GM21786 (cell line): ENCODE measurements at regions not wholly inside any gene's neighbourhood (a gene's known extent, or its start where the extent isn't known, plus 50 kb on each side); places are given as distances from the start of the nearest gene placed in this dataset.
"Not testable (repeated sequence)": the region's sequence is repeated elsewhere in the genome, so short reads cannot be mapped to it uniquely, and the experiment has no call there.

ENCODE experiments used
- ATAC-seq: cut with Tn5 transposase; IDR thresholded peaks from one replicate; pipeline ENCODE4 v1.9.1; 2021; ENCODE audit not compliant: unreplicated experiment

DNA sequence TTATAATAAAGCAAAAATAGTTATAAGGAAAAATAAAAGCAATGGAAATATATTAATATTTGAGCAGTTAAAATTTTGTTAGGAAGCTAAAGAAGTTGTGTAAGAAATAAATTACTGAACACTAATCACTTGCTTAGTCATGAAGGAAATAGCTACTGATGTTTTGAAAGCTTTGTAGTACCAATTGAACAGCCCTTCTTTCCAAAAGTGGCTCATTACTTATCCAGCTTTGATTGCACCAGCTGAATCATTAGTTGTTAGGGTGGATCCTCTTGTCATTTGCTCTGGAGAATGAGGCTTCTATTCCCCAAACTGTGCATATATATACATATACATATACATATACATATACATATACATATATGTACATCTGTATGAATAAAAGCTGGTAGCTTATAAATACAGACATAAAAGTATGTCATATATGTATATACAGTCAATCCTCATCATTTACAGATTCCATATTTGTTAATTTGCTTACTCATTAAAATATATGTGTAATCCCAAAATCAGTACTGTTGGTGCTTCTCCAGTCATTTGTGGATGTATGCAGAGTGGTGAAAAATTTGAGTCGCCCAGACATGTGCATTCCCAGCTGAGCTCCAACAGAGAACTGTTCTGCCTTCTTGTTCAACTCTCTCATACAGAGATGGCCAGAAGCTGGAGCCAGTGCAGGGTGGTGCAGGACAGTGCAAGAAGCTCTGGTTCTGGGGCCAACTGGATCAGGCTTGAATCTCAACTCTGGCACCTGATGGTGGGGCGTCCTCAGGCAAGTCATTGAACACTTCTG lies 214.1 kb downstream of the RPAP3 start:
- ATAC-seq, result no peak

DNA sequence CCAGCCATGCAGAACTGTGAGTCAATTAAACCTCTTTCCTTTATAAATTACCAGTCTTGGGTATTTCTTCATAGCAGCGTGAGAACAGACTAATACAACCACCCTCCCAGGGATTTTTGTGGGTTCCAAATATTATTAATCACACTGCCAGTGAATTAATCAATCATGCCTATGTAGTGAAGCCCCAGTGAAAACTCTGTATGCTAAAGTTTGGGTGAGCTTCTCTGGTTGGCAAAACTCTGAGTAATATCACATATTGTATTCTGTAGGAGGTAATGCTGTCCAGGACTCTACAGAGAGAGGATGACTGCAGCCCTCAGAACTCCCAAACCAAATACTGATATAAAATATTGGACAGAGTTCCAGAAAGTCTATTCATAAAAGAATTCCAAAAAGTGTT lies 216.9 kb downstream of the RPAP3 start:
- ATAC-seq, result no peak

DNA sequence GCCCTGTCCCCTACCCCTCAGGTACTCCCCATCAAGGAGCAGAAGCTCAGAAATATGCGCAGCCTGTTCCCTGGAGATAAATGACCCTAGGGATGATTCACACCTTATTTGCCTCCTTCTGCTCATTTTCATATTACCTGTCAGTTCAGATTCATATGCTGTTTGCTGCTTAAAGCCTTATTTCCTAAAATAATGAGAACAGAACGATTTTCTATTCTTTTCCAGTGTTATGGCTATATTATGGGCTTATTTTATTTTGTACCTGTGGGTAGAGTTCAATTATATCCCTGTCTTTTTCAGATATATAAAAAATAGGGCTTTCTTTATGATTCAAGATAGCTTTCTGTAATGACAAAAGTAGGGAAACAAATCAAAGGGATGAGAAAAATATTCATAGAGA lies 224.8 kb downstream of the RPAP3 start:
- no peak for ATAC-seq

DNA sequence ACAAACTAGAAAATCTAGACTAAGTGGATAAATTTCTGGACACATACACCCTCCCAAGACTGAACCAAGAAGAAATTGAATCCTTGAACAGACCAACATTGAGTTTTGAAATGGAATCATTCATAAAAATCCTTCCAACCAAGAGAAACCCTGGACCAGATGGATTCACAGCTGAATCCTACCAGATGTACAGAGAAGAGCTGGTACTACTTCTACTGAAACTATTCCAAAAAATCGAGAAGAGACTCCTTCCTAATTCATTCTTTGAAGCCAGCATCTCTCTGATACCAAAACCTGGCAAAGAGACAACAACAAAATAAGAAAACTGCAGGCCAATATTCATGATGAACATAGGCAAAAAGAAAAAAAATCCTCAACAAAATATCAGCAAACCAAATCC lies 227.4 kb downstream of the RPAP3 start:
- no peak for ATAC-seq

DNA sequence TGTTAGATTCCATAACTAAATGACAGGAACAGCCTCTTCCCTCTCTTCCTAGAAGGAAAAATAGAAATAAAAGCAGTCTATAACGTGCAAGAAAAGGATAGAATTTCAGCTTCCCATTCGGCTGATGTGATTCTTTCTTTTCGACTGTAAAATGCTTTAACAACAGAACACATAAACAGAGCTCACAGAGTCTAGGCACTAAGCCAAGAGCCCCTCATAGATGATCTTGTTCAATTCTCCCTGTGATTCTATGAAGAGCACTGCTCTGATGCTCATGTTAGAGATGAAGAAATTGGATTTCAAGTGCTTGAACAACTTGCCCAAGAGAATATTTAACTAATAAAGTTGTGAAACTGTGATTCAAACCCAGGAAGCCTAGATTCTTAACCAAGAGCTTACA lies 232.7 kb downstream of the RPAP3 start:
- ATAC-seq, result no peak

DNA sequence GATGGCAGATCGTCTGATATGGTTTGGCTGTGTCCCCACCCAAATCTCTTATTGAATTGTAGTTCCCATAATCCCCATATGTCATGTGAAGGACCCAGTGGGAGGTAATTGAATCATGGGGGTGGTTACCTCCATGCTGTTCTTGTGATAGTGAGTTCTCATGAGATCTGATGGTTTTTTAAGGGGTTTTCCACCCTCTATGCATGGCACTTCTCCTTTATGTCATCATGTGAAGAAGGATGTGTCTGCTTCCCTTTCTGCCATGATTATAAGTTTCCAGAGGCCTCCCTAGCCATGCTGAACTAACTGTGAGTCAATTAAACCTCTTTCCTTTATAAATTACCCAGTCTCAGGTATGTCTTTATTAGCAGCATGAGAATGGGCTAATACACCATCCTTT lies 235.5 kb downstream of the RPAP3 start:
- ATAC-seq, result not testable (repeated sequence)

DNA sequence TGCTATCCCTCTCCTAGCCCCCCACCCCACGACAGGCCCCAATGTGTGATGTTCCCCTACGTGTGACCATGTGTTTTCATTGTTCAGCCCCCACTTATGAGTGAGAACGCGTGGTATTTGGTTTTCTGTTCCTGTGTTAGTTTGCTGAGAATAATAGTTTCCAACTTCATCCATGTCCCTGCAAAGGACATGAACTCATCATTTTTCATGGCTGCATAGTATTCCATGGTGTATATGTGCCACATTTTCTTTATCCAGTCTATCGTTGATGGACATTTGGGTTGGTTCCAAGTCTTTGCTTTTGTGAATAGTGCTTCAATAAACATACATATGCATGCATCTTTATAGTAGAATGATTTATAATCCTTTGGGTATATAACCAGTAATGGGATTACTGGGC lies 241.9 kb downstream of the RPAP3 start:
- not testable (repeated sequence) for ATAC-seq

DNA sequence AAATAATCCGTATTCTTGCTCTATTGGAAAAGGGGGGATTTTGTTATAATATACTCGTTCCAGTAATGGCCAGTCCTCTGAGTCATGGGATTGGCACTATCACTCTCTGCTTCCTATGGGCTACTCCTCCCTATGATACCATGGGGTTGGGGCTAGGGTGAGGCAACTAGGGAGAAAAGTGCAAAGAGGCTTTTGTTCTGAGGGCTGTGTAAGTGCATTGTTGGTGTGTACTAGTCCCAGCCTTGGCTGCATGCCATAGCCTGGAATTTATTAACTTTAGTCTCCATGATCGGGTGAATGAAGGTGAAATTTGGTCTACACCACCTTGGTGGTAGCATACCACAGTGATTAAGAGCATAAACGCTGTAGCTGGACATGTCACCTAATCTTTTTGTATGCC lies 247.6 kb downstream of the RPAP3 start:
- ATAC-seq, result no peak

DNA sequence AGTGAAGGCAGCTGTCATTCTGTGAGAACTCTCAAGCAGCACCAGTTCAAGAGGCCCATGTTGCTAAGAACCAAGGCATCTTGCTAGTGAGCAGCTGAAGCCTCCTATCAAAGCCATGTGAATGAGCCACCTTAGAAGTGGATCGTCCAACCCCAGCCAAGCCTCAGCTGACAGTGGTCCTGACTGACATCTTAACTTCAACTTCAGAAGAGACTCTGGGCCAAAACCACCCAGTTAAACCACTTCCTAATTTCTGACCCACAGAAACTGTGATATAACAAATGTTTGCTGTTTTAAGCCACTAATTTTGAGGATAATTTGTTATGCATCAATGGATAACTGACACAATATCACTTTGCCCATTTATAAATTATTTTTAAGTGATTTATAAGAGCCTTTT lies 256.0 kb downstream of the RPAP3 start:
- ATAC-seq, result no peak

DNA sequence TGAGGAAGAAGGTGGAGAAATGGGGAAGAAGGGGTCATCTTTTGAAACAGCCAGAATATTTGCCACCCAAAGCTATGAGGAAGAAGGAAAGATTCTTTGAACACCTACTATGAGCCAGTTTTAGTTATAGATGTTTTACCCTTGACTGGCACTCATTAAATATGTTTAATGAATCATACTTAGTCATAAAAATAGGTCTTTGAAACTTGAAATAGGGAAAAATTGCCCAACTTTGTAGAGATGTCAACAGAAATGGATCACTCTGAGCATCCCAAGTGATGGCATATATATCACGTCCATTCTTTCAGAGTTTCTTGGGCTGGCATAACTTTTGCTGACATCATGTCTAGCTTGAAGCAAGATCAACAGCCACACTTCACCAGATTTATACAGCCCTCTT lies 263.5 kb downstream of the RPAP3 start:
- ATAC-seq, result no peak

DNA sequence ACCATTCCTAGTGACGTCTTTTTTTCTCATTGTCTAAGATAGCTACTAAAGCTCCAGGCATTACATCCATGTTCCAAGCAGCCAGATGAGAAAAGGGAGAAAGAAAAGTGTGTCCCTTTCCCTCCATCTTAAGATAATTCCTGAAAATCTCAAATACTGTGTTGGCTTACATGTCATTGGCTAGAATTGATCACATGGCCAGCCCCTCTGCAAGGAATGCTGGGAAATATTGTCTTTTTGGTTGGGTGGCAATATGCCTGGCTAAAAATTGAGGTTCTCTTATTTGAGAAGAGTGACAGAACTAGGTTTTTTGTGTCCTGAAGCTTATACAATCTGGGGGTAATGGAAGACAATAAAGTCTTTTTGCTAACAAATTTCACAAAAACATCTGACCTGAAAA lies 264.3 kb downstream of the RPAP3 start:
- ATAC-seq, result no peak

DNA sequence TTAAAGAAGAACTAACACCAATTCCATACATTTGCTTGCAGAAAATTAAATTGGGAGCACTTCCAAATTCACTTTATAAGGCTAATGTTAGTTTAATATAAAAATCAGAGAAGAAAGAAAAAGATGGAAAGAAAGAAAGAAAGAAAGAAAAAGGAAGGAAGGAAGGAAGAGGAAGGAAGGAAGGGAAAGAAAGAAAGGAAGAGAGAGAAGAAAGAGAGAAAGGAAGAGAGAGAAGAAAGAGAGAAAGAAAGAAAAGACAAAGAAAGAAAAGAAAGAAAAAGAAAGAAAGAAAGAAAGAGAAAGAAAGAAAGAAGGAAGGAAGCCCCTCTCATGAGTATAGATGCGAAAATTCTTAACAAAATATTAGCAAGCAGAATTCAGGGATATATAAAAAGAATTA lies 267.7 kb downstream of the RPAP3 start:
- no peak for ATAC-seq

DNA sequence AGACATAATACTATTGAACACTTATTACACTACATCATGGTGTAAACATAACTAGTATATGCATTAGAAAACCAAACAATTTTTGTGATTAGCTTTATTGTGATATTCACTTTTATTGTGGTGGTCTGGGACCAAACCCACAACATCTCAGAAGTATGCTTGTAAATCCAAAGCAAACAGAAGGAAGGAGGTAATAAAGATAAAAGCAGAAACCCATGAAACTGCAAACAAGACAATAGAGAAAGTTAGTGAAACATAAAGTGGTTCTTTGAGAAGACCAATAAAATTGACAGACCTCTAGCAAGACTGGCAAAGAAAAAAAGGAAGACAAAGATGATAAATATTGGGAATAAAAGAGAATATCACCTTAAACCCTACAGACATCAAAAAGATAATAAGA lies 268.3 kb downstream of the RPAP3 start:
- no peak for ATAC-seq

DNA sequence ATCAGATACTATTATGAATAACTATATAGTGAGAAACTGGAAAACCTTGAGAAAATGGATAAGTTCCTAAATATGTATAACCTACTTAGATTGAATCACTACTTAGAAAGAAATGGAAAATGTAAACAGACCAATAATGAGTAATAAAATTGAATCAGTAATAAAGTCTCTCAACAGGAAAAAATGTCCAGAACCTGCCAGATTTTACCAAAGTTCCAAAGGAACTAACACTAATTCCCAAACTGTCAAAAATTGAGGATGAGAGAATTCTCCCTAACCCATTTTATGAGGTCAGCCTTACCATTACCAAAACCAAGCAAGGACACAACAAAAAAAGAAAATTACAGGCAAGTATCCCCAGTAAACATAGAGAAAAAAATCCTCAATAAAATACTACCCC lies 272.0 kb downstream of the RPAP3 start:
- ATAC-seq, result no peak

DNA sequence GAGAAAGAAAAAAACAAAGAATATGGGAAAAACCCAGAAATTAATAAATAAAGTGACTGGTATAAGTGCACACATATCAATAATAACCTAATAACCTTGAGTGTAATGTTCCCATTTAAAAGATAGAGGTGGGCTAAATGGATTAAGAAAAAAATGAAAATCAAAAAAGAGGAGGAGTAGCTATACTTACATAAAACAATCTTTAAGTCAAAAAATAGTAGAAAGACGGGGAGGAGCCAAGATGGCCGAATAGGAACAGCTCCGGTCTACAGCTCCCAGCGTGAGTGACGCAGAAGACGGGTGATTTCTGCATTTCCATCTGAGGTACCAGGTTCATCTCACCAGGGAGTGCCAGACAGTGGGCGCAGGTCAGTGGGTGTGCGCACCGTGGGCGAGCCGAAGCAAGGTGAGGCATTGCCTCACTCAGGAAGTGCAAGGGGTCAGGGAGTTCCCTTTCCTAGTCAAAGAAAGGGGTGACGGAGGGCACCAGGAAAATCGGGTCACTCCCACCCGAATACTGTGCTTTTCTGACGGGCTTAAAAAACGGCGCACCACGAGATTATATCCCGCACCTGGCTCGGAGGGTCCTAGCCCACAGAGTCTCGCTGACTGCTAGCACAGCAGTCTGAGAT lies 279.0 kb downstream of the RPAP3 start:
- ATAC-seq, result not testable (repeated sequence)

DNA sequence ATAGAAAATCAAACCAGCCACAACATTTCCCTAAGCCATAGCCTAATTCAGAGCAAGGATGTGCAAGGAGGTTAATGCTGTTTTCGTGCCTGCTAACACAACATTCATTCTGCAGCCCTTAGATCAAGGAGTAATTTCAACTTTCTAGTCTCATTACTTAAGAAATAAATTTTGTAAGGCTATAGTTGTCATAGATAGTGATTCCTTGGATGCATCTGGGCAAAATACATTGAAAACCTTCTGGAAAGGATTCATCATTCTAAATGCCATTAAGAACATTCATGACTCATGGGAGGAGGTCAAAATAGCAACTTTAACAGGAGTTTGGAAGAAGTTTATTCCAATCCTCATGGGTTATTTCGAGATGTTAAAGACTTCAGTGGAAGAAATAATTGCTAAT lies 283.2 kb downstream of the RPAP3 start:
- ATAC-seq, result no peak

DNA sequence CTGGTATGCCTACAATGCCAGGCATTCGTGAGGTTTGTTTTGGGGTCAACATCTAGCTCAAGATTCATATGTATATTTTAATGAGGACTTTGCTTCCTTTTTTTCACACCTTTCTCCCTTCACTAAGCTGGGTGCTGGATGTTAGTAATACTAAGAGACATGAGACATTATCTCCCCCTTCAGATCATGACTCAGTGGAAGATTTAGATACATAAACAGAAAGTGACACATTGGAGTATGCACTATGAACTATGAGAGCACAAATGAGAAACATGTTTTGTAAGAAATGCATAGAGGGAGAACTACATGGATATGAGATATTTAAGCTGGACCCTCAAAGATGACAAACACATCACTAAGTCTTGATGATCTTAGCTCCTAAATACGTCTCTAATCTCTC lies 286.3 kb downstream of the RPAP3 start:
- ATAC-seq, result no peak

DNA sequence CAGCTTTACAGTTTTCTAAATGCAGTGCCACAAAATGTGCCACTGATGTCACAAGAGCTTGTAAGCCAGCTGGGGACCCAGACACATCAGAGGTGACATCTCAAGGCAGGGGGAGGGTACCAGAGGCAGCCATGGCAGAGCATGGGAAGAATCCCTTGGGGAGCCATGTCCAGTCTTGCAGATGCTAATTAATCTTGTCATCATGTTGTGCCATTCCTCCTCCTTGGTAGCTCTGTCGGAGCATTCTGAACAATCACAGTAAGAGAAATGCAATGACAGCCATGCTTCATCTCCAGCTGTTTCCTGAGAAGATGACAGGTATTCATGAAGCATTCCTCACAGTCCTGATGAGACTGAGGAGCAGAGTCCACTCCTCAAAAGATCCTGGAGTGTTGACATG lies 287.9 kb downstream of the RPAP3 start:
- ATAC-seq, result no peak

DNA sequence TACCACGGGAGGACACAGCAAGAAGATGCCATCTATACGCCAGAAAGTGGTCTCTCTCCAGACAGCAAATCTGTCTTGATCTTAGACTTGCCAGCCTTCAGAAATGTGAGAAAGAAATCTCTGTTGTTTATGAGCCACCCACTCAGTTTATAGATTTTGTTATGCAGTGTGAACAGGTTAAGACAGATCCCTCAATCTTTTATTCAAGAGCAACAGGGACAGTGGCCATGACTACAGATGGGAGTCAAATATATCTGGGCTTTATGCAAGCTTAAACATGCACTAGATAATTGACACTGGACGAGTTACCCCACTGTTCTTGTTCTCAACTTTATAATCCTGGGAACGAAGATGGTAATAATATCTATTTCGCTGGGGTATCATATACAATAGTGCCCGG lies 288.7 kb downstream of the RPAP3 start:
- ATAC-seq, result no peak

DNA sequence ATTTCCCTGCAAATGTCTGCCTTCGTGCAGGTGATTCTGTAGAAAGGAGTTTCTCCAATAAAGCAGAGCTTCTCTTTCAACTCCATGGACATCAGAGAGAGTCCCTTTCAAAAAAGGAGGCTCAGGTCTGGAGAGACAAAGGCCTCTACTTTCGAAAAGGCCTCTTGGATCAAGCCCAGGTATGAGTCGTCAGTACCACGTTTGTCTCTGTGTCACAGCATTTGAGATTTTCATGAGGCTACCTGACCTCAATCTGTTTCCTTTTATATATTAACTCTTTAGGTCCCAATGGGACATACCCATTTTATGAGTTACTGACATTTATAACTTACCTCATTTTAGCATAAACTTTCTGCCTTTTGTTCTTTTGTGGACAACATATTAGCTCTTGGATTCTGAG lies 290.8 kb downstream of the RPAP3 start:
- no peak for ATAC-seq

DNA sequence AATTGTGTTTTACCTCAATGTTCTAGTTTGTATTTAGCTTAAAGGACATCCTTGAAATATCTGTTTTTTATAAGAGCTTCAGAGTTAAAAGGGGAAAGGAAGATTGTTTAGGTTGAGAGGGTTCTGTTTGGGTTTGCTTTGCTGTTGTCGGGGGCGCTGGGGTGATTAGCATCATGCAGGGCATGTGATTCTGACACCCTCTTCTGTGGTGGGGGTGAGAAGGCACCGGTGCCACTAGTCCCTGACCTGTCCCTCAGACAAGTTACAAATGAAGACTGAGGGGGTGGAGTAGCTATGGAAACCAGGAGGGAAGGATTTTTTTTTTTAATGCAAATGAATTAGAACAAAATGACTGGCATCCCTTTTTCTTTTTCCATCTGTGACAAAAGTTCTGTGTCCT lies 291.3 kb downstream of the RPAP3 start:
- ATAC-seq, result no peak

DNA sequence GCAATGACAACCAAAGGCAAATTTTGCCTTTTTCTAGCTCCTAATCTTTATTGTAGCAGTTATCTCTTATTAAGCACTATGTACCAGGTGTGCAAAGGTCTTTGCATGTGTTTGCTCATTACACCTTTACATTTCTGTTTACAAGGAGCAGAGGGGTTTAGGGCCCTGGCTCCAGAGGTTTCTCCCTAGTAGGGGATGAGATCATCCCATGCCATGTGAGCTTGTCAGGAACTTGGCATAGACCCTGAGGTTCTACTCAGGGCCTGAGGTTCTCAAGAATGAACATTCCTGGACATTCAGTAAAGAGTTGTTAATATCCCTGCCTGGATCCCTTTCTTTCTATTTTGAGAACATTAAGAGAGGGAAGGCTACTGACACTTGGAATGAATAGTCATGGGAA lies 292.0 kb downstream of the RPAP3 start:
- no peak for ATAC-seq
